MV-4-11 (cell line): ENCODE measurements at regions not wholly inside any gene's neighbourhood (a gene's known extent, or its start where the extent isn't known, plus 50 kb on each side); places are given as distances from the start of the nearest gene placed in this dataset.

Experiments
- DNase-seq: peaks from one replicate; lab custom pipeline; 2025; lab: John Stamatoyannopoulos, UW

GRCh38 chr7:12741951-12742575, 54.6 kb downstream of the ARL4A start:
- peak; percentile 81 for DNase-seq

- no peak for DNase-seq
Observed at GRCh38 chr7:12746211-12746610, 58.8 kb downstream of the ARL4A start.

DNA sequence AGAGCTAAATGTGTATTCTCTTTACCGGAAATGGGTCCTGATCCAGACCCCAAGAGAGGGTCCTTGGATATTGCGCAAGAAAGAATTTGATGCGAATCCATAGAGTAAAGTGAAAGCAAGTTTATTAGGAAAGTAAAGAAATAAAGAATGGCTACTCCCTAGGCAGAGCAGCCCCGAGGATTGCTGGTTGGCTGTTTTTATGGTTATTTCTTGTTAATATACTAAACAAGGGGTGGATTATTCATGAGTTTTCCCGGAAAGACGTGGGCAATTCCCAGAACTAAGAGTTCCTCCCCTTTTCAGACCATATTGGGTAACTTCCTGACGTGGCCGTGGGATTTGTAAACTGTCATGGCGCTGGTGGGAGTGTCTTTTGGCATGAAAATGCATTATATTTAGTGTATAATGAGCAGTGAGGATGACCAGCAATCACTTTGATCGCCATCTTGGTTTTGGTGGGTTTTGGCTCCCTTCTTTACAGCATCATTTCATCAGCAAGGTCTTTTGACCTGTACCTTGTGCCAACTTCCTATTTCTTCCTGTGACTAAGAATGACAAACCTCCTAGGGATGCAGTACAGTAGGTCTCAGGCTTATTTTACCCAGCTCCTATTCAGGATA, 60.4 kb downstream of the ARL4A start:
- DNase-seq: peak; percentile 17

DNA sequence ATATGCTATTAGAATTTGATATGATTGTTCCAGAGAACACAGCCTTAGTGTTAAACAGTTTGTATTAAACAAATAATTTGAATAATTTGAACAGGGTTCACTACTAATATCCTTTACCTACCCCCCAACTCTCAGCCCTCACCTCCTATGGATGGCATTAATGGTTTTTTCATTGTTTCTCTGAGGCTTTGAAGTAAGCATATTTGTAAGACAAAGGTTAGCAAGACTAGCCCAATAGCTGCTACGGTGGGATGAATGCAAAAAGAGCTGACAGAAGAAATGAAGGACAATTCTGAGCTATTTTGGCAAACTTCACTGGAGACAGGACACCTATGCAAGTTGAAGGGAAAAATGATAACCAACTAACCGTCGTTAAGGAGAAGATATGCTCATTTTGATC, 61.6 kb downstream of the ARL4A start:
- no peak for DNase-seq

- no peak for DNase-seq
Observed at GRCh38 chr7:12749746-12750145, 62.3 kb downstream of the ARL4A start.

DNA sequence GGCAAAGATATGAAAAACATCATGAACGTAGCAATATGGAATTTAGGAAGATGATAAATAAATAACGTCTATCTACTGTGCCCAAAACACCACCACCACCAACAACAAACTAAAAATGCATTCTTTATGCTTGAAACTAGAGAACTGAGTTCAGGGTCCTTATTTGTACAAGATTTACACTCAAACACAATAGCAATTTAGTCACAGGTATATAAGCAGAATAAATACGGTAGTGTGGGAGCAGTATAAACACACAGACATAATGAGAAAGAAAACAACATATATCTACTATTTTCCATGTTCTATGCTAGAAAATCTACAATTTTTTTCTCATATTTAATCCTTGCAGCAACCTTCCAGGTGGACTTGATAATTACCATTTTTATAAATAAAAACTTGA, 64.3 kb downstream of the ARL4A start:
- no peak for DNase-seq

- DNase-seq: peak; percentile 23
Observed at GRCh38 chr7:12754179-12754578, 66.7 kb downstream of the ARL4A start.

DNA sequence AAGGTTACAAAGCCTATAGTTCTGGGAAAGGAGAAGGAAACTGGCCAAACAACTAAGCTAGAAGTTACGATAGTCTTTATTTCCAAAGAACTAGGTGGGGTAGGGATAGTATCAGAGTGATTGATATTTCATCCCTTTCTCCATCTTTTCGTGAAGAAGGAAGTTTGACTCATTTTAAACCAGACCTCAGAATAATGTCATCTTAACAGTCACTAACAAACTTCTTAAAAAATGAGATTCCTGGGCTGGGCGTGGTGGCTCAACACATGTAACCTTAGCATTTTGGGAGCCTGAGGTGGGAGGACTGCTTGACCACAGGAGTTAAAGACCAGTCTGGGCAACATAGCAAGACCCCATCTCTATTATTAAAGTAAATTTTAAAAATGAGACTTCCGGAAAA, 69.4 kb downstream of the ARL4A start:
- DNase-seq: peak; percentile 46

- no peak for DNase-seq
Observed at GRCh38 chr7:12757443-12757842, 70.0 kb downstream of the ARL4A start.

GRCh38 chr7:12759151-12759550, 71.7 kb downstream of the ARL4A start:
- DNase-seq: no peak

GRCh38 chr7:12761111-12761510, 73.7 kb downstream of the ARL4A start:
- DNase-seq: no peak

- no peak for DNase-seq
Observed at GRCh38 chr7:12761691-12762090, 74.3 kb downstream of the ARL4A start.

DNA sequence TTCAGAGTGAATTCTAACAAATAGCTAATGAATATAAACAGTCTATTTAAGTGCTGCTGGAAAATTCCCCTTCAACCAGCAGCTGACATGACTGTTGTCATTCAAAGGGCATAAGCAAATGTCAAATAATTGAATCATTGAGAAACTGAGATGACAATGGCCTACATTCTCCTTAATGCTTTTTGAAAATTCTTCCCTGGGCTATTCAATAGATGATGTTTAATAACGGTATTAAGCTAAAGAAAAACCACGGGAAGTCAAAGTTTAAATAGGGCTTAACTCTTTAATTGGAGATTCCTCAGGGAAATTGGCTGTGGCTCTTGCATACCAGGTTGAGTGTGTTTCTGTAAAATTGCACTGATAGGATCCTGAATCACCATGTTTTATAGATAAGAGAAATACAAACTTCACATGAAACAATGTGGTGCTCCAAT, 77.0 kb downstream of the ARL4A start:
- DNase-seq: no peak

- DNase-seq: no peak
Observed at GRCh38 chr7:12765431-12766100, 78.1 kb downstream of the ARL4A start.

- DNase-seq: no peak
Observed at GRCh38 chr7:12766416-12766815, 79.0 kb downstream of the ARL4A start.

GRCh38 chr7:12768948-12769347, 81.5 kb downstream of the ARL4A start:
- DNase-seq: no peak

DNA sequence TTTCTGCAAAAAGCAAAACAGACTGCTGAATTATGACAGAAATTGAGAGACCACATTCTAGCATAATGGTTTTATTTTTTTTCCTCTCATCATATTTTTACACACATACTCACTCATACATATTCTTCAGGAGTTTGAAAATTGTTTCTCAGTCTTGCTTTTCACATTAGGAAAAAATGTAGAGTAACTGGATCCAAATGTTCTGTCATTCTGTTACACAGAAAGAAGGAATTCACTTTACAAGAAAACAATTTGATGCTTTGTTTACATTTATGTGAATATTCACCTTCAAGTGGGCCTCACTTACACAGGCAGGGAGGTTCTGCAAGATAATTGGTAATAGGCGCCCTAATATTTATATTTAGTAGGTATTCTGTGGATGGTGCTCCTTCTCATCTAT, 82.0 kb downstream of the ARL4A start:
- no peak for DNase-seq

- DNase-seq: no peak
Observed at GRCh38 chr7:12770227-12770975, 83.0 kb downstream of the ARL4A start.

DNA sequence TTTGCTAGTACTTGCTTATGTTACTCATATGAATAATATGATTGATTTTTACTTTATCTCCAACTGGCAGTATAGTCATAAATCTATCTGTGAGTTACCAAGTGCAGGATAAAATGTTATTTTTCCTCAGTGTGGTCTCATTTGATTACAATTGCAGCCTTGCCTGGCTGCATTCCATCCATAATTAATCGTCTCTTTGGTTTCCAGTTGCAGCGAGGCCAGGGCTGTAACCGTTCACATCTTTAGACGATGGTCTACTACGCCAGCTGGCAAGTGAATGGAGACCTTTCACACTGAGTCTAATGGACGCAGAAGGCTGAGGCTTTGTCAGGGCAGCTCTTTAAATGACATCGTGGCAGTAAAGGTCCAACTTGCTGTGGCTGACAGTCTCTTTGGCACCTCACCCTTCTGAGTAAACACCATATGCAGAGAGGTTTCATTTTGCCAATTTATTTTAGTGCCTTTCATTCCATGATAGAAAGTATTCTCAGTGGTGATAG, 84.0 kb downstream of the ARL4A start:
- no peak for DNase-seq

- no peak for DNase-seq
Observed at GRCh38 chr7:12772768-12773167, 85.3 kb downstream of the ARL4A start.

DNA sequence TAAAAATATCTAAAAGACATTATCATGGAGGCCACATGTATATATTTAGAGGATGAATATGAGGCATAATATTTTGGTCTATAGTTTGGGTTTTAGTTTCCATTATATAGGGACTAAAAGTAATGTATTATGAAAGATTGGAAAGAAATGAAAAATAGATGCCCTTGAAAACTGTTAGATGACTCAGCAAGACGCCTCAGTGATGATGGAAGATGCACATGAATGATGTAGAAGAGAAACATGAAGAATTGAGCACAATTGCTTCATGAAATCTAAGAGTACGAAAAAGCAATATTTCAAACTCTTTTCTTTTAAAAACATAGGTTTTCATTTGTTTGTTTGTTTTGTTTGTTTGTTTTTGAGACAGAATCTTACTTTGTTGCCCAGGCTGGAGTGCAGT, 89.8 kb downstream of the ARL4A start:
- no peak for DNase-seq

- no peak for DNase-seq
Observed at GRCh38 chr7:12779947-12780346, 92.5 kb downstream of the ARL4A start.
